GM21360 (cell line): ENCODE measurements at regions not wholly inside any gene's neighbourhood (a gene's known extent, or its start where the extent isn't known, plus 50 kb on each side); places are given as distances from the start of the nearest gene placed in this dataset.

ENCODE experiments used
- ATAC-seq: cut with Tn5 transposase; IDR thresholded peaks from one replicate; pipeline ENCODE4 v1.9.1; 2021; ENCODE audit warnings: mild to moderate bottlenecking, moderate library complexity; ENCODE audit not compliant: unreplicated experiment

- no peak for ATAC-seq
These were observed 55.1 kb upstream of the LAMA2 start for GRCh38 chr6:128827675-128828464.

GRCh38 chr6:128826606-128827005 lies 56.3 kb upstream of the LAMA2 start:
- no peak for ATAC-seq

GRCh38 chr6:128822271-128822670 lies 60.7 kb upstream of the LAMA2 start:
- no peak for ATAC-seq

GRCh38 chr6:128821116-128821515 lies 61.8 kb upstream of the LAMA2 start:
- ATAC-seq: no peak

GRCh38 chr6:128808856-128809255 lies 74.1 kb upstream of the LAMA2 start:
- ATAC-seq: no peak

- ATAC-seq: peak; percentile 55
These were observed 75.4 kb upstream of the LAMA2 start for GRCh38 chr6:128807577-128807976.

- ATAC-seq: no peak
These were observed 76.7 kb upstream of the LAMA2 start for GRCh38 chr6:128806261-128806660.

- no peak for ATAC-seq
These were observed 79.0 kb upstream of the LAMA2 start for GRCh38 chr6:128803911-128804310.

GRCh38 chr6:128801621-128802020 lies 81.3 kb upstream of the LAMA2 start:
- no peak for ATAC-seq

GRCh38 chr6:128784266-128784665 lies 98.7 kb upstream of the LAMA2 start:
- no peak for ATAC-seq

- ATAC-seq: no peak
These were observed 114.8 kb upstream of the LAMA2 start for GRCh38 chr6:128768187-128768586.

GRCh38 chr6:128767705-128768104 lies 115.2 kb upstream of the LAMA2 start:
- ATAC-seq: no peak

- no peak for ATAC-seq
These were observed 115.8 kb upstream of the LAMA2 start for GRCh38 chr6:128767150-128767549.

GRCh38 chr6:128763599-128764300 lies 119.2 kb upstream of the LAMA2 start:
- no peak for ATAC-seq

- ATAC-seq: no peak
These were observed 123.0 kb upstream of the LAMA2 start for GRCh38 chr6:128759901-128760300.

GRCh38 chr6:128759447-128759846 lies 123.5 kb upstream of the LAMA2 start:
- ATAC-seq: no peak

GRCh38 chr6:128757961-128758360 lies 125.0 kb upstream of the LAMA2 start:
- no peak for ATAC-seq

- ATAC-seq: peak; percentile 95
These were observed 128.2 kb upstream of the LAMA2 start for GRCh38 chr6:128754658-128755256.

- no peak for ATAC-seq
These were observed 138.8 kb upstream of the LAMA2 start for GRCh38 chr6:128743974-128744765.

- ATAC-seq: no peak
These were observed 140.0 kb upstream of the LAMA2 start for GRCh38 chr6:128742900-128743299.

GRCh38 chr6:128740951-128741350 lies 142.0 kb upstream of the LAMA2 start:
- ATAC-seq: no peak
